CD1c-positive myeloid dendritic cell (primary cell): ENCODE measurements at regions not wholly inside any gene's neighbourhood (a gene's known extent, or its start where the extent isn't known, plus 50 kb on each side); places are given as distances from the start of the nearest gene placed in this dataset.

Source experiments
- DNase-seq: peaks from one replicate; pipeline ENCODE4 v3.0.0-alpha.2; 2016; ENCODE audit errors: extremely low spot score

DNA sequence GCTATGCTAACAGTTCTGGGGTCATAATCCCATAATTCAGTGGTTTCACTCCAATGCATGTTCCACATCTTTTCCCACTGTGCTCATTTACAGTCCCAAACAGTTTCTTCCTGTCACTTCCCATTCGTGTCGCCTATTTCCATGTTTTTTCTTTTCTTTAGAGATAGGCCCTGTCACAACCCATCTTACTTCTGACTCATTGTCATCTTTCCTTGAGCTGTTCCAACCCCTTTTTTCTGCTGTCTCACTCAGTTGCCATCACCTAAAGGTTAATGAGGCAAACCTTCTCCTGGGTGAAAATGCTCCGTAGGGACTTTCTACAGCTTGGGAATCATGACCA lies 814.5 kb downstream of the VGLL3 start:
- no peak for DNase-seq

DNA sequence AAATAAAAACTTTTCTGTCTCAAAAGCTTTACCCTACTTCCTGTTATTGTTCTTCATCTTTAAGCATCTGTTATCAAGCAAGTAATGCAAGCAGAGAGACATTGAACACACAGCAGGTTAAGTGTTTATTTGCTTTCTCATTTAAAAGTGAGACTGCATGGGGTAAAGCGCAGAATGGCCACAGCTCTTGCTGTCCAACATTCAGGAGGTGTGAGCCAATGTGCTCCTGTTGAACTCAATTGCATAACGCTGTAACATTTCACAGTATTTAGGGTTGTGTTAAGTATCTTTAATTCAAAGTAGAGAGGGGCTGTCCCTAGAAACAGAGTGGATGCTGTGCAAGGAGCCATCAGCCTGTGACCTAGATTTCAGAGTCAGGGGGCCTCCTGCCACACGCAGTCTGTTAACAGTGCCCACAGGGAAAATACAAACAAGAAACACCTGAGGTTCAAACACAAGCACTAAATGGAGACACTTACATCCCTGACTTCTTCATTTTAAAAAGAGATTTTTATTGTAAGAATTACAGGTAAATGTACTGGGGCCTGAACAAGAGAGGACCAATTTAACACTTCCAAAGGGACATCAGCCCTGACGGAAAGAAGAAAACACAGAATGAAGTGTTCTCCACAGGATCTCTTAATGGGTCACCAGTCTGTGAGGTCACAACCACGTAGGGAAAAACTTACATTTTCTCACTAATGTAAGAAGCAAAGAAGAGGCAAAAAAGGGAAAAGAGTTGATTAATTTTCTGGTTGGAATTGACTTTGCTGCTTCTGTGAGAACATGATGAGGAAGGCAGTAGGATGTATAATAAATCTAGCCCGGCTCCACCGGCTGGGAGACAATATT lies 815.1 kb downstream of the VGLL3 start:
- no peak for DNase-seq

GRCh38 chr3:86175051-86175536 lies 815.9 kb downstream of the VGLL3 start:
- DNase-seq = no peak

DNA sequence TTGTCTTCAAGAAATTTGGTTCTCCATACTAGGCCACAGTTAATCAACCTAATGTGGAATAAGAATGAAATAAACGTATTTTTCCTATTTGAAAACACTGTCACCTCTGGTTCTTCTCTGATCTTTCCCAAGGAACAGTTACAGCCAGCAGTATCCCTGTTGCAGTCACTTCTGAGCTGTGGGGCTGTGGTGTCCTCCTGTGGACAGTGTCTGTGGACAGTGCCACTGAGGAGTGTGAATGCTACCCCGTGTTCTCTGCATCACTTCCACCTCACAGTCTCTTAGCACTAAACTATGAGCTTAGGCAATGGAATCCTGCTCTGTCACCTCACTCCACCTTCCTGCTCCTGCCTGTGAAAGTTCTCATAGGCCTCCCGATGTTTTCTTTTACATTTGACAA lies 817.5 kb downstream of the VGLL3 start:
- no peak for DNase-seq

GRCh38 chr3:86168512-86168911 lies 822.4 kb downstream of the VGLL3 start:
- DNase-seq = no peak

GRCh38 chr3:86162521-86162920 lies 828.4 kb downstream of the VGLL3 start:
- no peak for DNase-seq

DNA sequence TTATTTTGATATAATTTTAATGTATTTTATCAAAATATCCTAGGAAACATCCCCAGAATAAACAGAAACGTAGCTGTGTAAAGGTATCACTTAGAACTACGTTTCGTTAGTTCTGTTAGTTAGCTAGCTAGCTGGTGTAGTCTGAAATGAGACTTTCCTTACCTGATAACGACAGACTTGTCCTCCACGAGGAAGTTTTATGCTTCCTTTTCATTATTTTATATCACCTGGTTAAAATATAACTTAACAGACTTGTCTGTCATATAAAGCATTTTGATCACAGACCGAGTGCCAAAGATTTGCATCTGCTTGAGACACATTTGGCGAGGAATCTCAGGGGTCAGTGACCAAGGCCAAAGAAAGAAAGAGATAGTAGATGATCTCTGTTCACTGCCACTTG lies 829.5 kb downstream of the VGLL3 start:
- no peak for DNase-seq

DNA sequence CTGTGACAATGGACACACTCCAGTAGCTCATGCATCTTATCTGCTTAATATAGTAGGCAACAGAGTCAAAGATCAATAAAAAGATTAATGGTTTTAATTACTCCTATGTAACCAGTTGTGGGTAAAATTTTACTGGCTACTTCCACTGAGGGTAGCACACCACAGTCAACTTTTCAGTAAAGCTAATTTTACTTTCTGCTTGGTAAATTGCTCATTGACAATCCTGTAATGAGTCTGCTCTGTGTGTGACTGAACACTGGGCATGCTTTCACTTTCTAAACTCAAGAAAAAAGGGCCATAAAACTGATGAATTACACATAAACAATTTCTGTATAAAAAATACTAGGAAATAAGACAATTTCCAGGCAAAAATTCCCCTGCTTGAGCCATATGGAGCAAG lies 838.3 kb downstream of the VGLL3 start:
- DNase-seq = no peak

DNA sequence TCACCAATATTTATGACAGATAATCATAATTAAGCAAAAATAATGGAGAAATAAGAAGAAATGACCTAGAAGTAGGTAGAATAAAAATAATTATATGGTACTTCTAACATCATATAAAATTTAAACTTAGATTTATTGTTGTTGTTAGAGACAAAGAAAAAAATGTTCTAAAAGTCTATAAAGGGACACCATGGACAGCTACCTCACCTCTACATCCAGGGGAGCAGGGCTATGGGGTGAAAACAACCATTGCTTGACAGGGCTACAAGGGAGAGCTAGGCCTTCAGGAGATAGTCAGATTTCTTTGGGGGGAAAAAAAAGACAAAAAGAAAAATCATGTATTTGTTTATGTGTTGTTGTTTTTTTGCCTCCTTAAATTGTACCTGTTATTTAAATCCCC lies 841.9 kb downstream of the VGLL3 start:
- no peak for DNase-seq

GRCh38 chr3:86147119-86147518 lies 843.8 kb downstream of the VGLL3 start:
- no peak for DNase-seq

- DNase-seq = no peak
Observed at GRCh38 chr3:86126552-86126951, 864.4 kb downstream of the VGLL3 start.
